ENCODE measurements at regions not wholly inside any gene's neighbourhood (a gene's known extent, or its start where the extent isn't known, plus 50 kb on each side); places are given as distances from the start of the nearest gene placed in this dataset.

DNA sequence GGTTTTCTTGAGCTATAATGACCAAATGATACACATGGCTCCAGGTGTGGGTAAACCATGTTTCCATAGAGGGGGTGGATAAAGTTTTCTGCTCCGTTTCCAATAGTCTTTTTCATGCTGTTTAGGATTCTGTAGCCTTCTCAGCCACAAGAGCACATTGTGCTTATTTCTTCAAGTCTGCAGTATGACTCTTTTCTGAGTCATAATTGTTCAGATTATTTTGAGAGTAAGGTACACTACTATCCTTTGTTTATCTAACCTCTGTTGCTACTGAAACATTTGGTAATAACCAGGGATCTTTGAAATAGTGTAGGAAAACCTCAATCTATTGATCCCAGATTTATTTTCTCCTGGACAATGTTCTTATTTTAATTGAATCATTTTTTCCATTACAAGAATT, 247.9 kb upstream of the BMP2 start:
- TF ChIP-seq, protein P1, sequence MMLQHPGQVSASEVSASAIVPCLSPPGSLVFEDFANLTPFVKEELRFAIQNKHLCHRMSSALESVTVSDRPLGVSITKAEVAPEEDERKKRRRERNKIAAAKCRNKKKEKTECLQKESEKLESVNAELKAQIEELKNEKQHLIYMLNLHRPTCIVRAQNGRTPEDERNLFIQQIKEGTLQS (IDR thresholded peaks at IDR 0.05), result no peak
- TF ChIP-seq, protein P2, sequence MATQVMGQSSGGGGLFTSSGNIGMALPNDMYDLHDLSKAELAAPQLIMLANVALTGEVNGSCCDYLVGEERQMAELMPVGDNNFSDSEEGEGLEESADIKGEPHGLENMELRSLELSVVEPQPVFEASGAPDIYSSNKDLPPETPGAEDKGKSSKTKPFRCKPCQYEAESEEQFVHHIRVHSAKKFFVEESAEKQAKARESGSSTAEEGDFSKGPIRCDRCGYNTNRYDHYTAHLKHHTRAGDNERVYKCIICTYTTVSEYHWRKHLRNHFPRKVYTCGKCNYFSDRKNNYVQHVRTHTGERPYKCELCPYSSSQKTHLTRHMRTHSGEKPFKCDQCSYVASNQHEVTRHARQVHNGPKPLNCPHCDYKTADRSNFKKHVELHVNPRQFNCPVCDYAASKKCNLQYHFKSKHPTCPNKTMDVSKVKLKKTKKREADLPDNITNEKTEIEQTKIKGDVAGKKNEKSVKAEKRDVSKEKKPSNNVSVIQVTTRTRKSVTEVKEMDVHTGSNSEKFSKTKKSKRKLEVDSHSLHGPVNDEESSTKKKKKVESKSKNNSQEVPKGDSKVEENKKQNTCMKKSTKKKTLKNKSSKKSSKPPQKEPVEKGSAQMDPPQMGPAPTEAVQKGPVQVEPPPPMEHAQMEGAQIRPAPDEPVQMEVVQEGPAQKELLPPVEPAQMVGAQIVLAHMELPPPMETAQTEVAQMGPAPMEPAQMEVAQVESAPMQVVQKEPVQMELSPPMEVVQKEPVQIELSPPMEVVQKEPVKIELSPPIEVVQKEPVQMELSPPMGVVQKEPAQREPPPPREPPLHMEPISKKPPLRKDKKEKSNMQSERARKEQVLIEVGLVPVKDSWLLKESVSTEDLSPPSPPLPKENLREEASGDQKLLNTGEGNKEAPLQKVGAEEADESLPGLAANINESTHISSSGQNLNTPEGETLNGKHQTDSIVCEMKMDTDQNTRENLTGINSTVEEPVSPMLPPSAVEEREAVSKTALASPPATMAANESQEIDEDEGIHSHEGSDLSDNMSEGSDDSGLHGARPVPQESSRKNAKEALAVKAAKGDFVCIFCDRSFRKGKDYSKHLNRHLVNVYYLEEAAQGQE (IDR thresholded peaks at IDR 0.05), result no peak
- TF ChIP-seq, protein P3, sequence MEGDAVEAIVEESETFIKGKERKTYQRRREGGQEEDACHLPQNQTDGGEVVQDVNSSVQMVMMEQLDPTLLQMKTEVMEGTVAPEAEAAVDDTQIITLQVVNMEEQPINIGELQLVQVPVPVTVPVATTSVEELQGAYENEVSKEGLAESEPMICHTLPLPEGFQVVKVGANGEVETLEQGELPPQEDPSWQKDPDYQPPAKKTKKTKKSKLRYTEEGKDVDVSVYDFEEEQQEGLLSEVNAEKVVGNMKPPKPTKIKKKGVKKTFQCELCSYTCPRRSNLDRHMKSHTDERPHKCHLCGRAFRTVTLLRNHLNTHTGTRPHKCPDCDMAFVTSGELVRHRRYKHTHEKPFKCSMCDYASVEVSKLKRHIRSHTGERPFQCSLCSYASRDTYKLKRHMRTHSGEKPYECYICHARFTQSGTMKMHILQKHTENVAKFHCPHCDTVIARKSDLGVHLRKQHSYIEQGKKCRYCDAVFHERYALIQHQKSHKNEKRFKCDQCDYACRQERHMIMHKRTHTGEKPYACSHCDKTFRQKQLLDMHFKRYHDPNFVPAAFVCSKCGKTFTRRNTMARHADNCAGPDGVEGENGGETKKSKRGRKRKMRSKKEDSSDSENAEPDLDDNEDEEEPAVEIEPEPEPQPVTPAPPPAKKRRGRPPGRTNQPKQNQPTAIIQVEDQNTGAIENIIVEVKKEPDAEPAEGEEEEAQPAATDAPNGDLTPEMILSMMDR (IDR thresholded peaks at IDR 0.05; ENCODE audit: low read depth, low read length, missing input control), result no peak
- TF ChIP-seq, protein P4, sequence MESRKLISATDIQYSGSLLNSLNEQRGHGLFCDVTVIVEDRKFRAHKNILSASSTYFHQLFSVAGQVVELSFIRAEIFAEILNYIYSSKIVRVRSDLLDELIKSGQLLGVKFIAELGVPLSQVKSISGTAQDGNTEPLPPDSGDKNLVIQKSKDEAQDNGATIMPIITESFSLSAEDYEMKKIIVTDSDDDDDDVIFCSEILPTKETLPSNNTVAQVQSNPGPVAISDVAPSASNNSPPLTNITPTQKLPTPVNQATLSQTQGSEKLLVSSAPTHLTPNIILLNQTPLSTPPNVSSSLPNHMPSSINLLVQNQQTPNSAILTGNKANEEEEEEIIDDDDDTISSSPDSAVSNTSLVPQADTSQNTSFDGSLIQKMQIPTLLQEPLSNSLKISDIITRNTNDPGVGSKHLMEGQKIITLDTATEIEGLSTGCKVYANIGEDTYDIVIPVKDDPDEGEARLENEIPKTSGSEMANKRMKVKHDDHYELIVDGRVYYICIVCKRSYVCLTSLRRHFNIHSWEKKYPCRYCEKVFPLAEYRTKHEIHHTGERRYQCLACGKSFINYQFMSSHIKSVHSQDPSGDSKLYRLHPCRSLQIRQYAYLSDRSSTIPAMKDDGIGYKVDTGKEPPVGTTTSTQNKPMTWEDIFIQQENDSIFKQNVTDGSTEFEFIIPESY (IDR thresholded peaks at IDR 0.05), result no peak
- TF ChIP-seq HNF4G (IDR thresholded peaks at IDR 0.05) (no peak), RAD21 (IDR thresholded peaks at IDR 0.05) (no peak), EGR1 (IDR thresholded peaks at IDR 0.05; ENCODE audit: low read depth in 2 of 2) (no peak), GABPA (IDR thresholded peaks at IDR 0.05 in 1 of 2, conservative IDR thresholded peaks at IDR 0.05 in 1 of 2) (no peak)
- TF ChIP-seq, protein P5, sequence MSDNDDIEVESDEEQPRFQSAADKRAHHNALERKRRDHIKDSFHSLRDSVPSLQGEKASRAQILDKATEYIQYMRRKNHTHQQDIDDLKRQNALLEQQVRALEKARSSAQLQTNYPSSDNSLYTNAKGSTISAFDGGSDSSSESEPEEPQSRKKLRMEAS (IDR thresholded peaks at IDR 0.05), result no peak
